Neural cell (in vitro differentiated cells): ENCODE measurements at regions not wholly inside any gene's neighbourhood (a gene's known extent, or its start where the extent isn't known, plus 50 kb on each side); places are given as distances from the start of the nearest gene placed in this dataset.

Experiments
- EZH2 ChIP-seq: fragments of 200-600, 300-800 bp; shearing (Covaris generic), sonication (generic); IDR thresholded peaks from 2 replicates; pipeline ENCODE4 v1.6.1; 2014; ENCODE audit warnings: antibody characterized with exemption, low read length, borderline replicate concordance, mild to moderate bottlenecking; ENCODE audit not compliant: insufficient read depth, poor library complexity, severe bottlenecking
- TF ChIP-seq, protein P1 (sequence below): fragments of 450-650 bp; IDR thresholded peaks from 2 replicates; pipeline ENCODE4 v1.5.1; 2014; ENCODE audit warnings: antibody characterized with exemption, mild to moderate bottlenecking, moderate library complexity; ENCODE audit not compliant: poor library complexity, severe bottlenecking

- no peak for TF ChIP-seq EZH2
- TF ChIP-seq, protein P1, sequence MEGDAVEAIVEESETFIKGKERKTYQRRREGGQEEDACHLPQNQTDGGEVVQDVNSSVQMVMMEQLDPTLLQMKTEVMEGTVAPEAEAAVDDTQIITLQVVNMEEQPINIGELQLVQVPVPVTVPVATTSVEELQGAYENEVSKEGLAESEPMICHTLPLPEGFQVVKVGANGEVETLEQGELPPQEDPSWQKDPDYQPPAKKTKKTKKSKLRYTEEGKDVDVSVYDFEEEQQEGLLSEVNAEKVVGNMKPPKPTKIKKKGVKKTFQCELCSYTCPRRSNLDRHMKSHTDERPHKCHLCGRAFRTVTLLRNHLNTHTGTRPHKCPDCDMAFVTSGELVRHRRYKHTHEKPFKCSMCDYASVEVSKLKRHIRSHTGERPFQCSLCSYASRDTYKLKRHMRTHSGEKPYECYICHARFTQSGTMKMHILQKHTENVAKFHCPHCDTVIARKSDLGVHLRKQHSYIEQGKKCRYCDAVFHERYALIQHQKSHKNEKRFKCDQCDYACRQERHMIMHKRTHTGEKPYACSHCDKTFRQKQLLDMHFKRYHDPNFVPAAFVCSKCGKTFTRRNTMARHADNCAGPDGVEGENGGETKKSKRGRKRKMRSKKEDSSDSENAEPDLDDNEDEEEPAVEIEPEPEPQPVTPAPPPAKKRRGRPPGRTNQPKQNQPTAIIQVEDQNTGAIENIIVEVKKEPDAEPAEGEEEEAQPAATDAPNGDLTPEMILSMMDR = no peak
These were observed 81.5 kb upstream of the GNAZ start for GRCh38 chr22:22988785-22989184.
